ENCODE measurements at regions not wholly inside any gene's neighbourhood (a gene's known extent, or its start where the extent isn't known, plus 50 kb on each side); places are given as distances from the start of the nearest gene placed in this dataset.

DNA sequence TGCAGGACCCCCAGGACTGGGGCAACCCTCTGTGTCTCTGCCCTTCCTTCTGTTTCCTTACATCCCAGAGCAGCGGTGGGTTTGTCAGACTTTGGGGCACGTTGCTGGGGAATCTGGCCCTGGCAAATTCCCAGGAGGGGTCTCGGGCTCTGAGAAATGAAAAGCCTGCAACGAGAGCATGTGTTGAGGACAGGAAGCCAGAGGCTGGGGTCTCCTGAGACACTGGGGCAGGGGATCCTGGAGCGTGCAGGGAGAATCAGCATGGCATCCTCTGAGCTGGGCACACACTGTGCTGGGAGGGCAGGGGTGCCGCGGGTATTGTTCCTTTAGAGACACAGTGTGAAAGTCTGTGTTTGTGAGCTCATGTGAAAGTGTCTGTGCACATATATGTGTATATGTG lies 279.9 kb upstream of the PPP2R2D start:
- TF ChIP-seq, protein P1, sequence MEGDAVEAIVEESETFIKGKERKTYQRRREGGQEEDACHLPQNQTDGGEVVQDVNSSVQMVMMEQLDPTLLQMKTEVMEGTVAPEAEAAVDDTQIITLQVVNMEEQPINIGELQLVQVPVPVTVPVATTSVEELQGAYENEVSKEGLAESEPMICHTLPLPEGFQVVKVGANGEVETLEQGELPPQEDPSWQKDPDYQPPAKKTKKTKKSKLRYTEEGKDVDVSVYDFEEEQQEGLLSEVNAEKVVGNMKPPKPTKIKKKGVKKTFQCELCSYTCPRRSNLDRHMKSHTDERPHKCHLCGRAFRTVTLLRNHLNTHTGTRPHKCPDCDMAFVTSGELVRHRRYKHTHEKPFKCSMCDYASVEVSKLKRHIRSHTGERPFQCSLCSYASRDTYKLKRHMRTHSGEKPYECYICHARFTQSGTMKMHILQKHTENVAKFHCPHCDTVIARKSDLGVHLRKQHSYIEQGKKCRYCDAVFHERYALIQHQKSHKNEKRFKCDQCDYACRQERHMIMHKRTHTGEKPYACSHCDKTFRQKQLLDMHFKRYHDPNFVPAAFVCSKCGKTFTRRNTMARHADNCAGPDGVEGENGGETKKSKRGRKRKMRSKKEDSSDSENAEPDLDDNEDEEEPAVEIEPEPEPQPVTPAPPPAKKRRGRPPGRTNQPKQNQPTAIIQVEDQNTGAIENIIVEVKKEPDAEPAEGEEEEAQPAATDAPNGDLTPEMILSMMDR (conservative IDR thresholded peaks at IDR 0.05; ENCODE audit: low read depth, low read length): no peak
- TF ChIP-seq EZH2 (IDR thresholded peaks at IDR 0.05; ENCODE audit: borderline replicate concordance, low read depth, low read length, poor library complexity, severe bottlenecking): no peak
